Thyroid gland (tissue), 4 donors: ENCODE measurements at regions not wholly inside any gene's neighbourhood (a gene's known extent, or its start where the extent isn't known, plus 50 kb on each side); places are given as distances from the start of the nearest gene placed in this dataset.

Experiments used
- CTCF ChIP-seq, 6 experiments: fragments of 200-600 bp in 3 of 6; fragments of 450-650 bp in 3 of 6; sonication (generic) in 3 of 6; IDR thresholded peaks; one replicate each; pipeline ENCODE4 v1.5.1; 2016 to 2019; ENCODE audit warnings: antibody characterized with exemption in 6 of 6, mild to moderate bottlenecking in 2 of 6, inconsistent platforms in 1 of 6, moderate library complexity in 1 of 6
- POLR2A ChIP-seq, 2 donors: fragments of 450-650 bp; IDR thresholded peaks; one replicate each; pipeline ENCODE4 v1.6.1; 2017; ENCODE audit warnings: antibody characterized with exemption in 2 of 2, mild to moderate bottlenecking in 2 of 2, moderate library complexity in 1 of 2

DNA sequence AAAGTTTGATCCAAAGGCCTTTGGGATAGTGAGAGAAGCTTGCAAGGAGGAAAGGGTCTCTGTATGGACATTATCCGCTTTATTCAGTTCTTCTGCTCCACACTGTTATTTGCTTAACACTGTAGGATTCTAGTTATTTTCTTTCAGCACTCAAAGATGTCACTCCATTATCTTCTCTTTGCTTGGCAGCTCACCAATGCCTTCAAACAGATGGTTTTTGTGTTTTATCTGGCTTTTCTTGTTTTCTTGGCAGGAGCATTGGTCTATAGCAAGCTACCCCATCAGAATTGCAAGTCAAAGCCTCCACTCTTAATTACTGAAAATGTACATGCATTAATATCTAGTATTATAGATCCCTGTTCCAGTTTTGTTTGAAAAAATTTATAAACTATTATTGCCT, 138.8 kb downstream of the EVA1A start:
- TF ChIP-seq CTCF (IDR thresholded peaks at IDR 0.05), result no peak
- TF ChIP-seq POLR2A (IDR thresholded peaks at IDR 0.05), result no peak
